CD8-positive, alpha-beta memory T cell (primary cell): ENCODE measurements at regions not wholly inside any gene's neighbourhood (a gene's known extent, or its start where the extent isn't known, plus 50 kb on each side); places are given as distances from the start of the nearest gene placed in this dataset.

Source experiments
- CTCF ChIA-PET: fragments of 350-600 bp; sonication (Branson Sonifier 250); formaldehyde crosslinking; loops from one replicate; lab custom pipeline; 2021; ENCODE audit warnings: antibody characterized with exemption; lab: Charles Lee
- POLR2A ChIA-PET: fragments of 350-600 bp; sonication (Branson Sonifier 250); formaldehyde crosslinking; loops from one replicate; lab custom pipeline; 2021; ENCODE audit warnings: antibody characterized with exemption; lab: Charles Lee
- DNase-seq, 5 donors: peaks; one replicate each; pipeline versions ENCODE4 v3.0.0 to v3.0.0-alpha.2; 2020 to 2022; ENCODE audit warnings: mixed read lengths in 1 of 5
- H3K27ac ChIP-seq: one replicate; pipeline ENCODE4 v1.7.0; 2013; ENCODE audit warnings: low read depth, mild to moderate bottlenecking, low read length, moderate library complexity
- H3K27me3 ChIP-seq: 2 replicates; pipeline ENCODE4 v1.7.0; 2013; ENCODE audit warnings: low read length, mild to moderate bottlenecking; ENCODE audit not compliant: insufficient read depth, poor library complexity, severe bottlenecking
- H3K36me3 ChIP-seq: 2 replicates; pipeline ENCODE4 v1.7.0; 2013; ENCODE audit warnings: mild to moderate bottlenecking, low read length, moderate library complexity; ENCODE audit not compliant: insufficient read depth
- H3K4me1 ChIP-seq: 2 replicates; pipeline ENCODE4 v1.7.0; 2013; ENCODE audit warnings: mild to moderate bottlenecking, low read length, moderate library complexity; ENCODE audit not compliant: insufficient read depth
- H3K4me3 ChIP-seq: 2 replicates; pipeline ENCODE4 v1.7.0; 2013; ENCODE audit warnings: mild to moderate bottlenecking, low read length
- H3K9me3 ChIP-seq: 2 replicates; pipeline ENCODE4 v1.7.0; 2013; ENCODE audit warnings: mild to moderate bottlenecking, low read length
- H3K27ac Mint-ChIP-seq, 8 donors: one replicate each; pipeline ENCODE4 v1.8.0; 2020 to 2021; ENCODE audit warnings: mixed read lengths in 8 of 8, mild to moderate bottlenecking in 6 of 8, inconsistent platforms in 3 of 8, moderate library complexity in 3 of 8
- H3K27me3 Mint-ChIP-seq, 2 donors: one replicate each; pipeline ENCODE4 v1.8.0; 2020 to 2021; ENCODE audit warnings: mixed read lengths in 2 of 2, mild to moderate bottlenecking in 1 of 2, moderate library complexity in 1 of 2
- H3K36me3 Mint-ChIP-seq, 3 donors: one replicate each; pipeline ENCODE4 v1.8.0; 2020 to 2021; ENCODE audit warnings: mixed read lengths in 3 of 3, inconsistent platforms in 1 of 3, mild to moderate bottlenecking in 1 of 3
- H3K4me1 Mint-ChIP-seq, 3 donors: one replicate each; pipeline ENCODE4 v1.8.0; 2020 to 2021; ENCODE audit warnings: mixed read lengths in 3 of 3, inconsistent platforms in 1 of 3, mild to moderate bottlenecking in 1 of 3
- H3K4me3 Mint-ChIP-seq, 7 donors: one replicate each; pipeline ENCODE4 v1.8.0; 2020 to 2021; ENCODE audit warnings: mixed read lengths in 7 of 7, mild to moderate bottlenecking in 6 of 7, moderate library complexity in 4 of 7, inconsistent platforms in 2 of 7
- H3K9me3 Mint-ChIP-seq, 5 donors: one replicate each; pipeline ENCODE4 v1.8.0; 2020 to 2022; ENCODE audit warnings: mixed read lengths in 5 of 5, mild to moderate bottlenecking in 3 of 5, moderate library complexity in 2 of 5, inconsistent platforms in 1 of 5

GRCh38 chr1:98205291-98206017, 284.6 kb upstream of the DPYD start:
- Histone ChIP-seq H3K4me1 (no peaks in the 10 kb centered on the region), H3K36me3 (no peaks in the 10 kb centered on the region), H3K27me3 (no peaks in the 10 kb centered on the region), H3K4me3 (no peak overlapping the region), H3K27ac (no peak overlapping the region), H3K9me3 (no peaks in the 10 kb centered on the region)
- DNase-seq: no peak
- POLR2A ChIA-PET: no interaction called here
- no peak overlapping the region for H3K27ac Mint-ChIP-seq
- no peaks in the 10 kb centered on the region for H3K9me3 Mint-ChIP-seq
- CTCF ChIA-PET: no interaction called here
- no peak overlapping the region for H3K4me3 Mint-ChIP-seq
- H3K27me3 Mint-ChIP-seq: peaks cover under 1 to 6% of the 10 kb centered on the region in 2 donors
- no peaks in the 10 kb centered on the region for H3K4me1 Mint-ChIP-seq
- H3K36me3 Mint-ChIP-seq: no peaks in the 10 kb centered on the region

DNA sequence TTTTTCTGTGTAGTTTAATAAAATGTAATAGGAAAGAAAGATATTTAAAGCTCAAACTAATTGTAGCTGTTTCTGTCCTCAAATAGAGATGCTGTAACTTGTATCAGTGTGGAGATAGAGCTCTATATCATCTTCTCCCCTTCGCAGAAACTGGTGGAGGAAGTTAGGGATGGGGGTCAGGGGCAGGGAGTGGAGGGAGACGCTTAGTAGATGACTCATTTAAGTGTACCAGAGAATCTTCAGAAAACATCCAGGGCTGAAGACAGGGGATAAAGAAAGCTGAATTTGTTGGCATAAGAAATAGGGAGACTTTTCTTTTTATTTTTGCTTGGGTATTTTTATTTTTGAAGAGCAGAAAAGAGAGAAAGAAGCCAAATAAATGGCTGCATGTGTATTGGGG, 282.6 kb upstream of the DPYD start:
- Mint-ChIP-seq H3K27ac (no peak overlapping the region), H3K4me1 (no peaks in the 10 kb centered on the region), H3K36me3 (no peaks in the 10 kb centered on the region), H3K27me3 (peaks cover 4 to 6% of the 10 kb centered on the region in 2 donors), H3K4me3 (no peak overlapping the region), H3K9me3 (no peaks in the 10 kb centered on the region)
- Histone ChIP-seq H3K9me3 (no peaks in the 10 kb centered on the region), H3K27me3 (no peaks in the 10 kb centered on the region), H3K36me3 (no peaks in the 10 kb centered on the region), H3K27ac (no peak overlapping the region), H3K4me1 (no peaks in the 10 kb centered on the region), H3K4me3 (no peak overlapping the region)
- ChIA-PET CTCF (no interaction called here), POLR2A (no interaction called here)
- no peak for DNase-seq

DNA sequence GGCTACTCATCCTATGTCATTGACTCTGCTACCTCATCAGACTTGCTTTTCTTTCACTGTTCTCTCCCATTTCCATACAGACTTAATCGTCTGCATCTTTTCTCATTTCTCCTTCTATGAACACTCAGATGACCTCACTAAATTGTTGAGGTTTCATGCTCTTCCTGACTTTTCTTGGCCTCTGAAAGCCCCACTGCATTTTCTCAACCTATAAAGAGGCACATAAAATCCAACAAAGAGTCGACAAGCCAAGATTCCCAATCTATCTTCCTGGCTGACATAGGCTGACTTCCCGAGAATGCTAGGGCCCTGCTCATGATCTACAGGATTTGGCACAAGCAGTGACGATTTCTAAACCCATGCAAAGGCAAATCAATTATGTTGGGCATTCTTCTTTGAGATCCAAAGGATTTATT, 280.8 kb upstream of the DPYD start:
- CTCF ChIA-PET: no interaction called here
- Mint-ChIP-seq H3K36me3 (no peaks in the 10 kb centered on the region), H3K4me3 (no peak overlapping the region)

DNA sequence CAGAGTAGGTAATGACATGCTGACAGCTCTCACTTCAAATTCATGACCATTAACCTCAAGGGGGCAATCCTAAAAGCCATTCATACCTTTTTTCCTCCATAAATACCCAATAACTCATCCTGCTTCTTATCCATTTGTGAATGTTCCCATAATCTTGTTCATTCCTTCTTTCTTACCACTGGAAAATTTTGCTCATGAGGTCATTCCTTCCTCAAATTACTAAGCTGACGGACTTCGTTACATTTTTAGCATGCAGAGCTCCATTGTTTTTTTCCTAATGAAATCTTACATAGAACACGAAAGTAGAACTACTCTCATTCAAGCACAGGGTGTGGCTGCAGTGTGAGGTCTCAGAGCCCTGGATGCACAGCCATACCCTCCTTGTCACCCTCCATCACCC, 276.5 kb upstream of the DPYD start:
- H3K27ac Mint-ChIP-seq: no peak overlapping the region
- H3K4me3 Mint-ChIP-seq: no peak overlapping the region
- H3K9me3 Mint-ChIP-seq: peaks cover 0 to 2% (median 0%) of the 10 kb centered on the region in 5 donors
- DNase-seq: no peak
- peaks cover 4 to 5% of the 10 kb centered on the region in 2 donors for H3K27me3 Mint-ChIP-seq
- H3K4me1 Mint-ChIP-seq: no peaks in the 10 kb centered on the region
- ChIA-PET CTCF (no interaction called here), POLR2A (no interaction called here)
- Histone ChIP-seq H3K9me3 (no peaks in the 10 kb centered on the region), H3K4me1 (no peaks in the 10 kb centered on the region), H3K4me3 (no peak overlapping the region), H3K36me3 (no peaks in the 10 kb centered on the region), H3K27me3 (no peaks in the 10 kb centered on the region), H3K27ac (no peak overlapping the region)
- H3K36me3 Mint-ChIP-seq: no peaks in the 10 kb centered on the region

More for the DNA sequence above, 280.8 kb upstream of the DPYD start:
- Histone ChIP-seq H3K36me3 (no peaks in the 10 kb centered on the region), H3K4me3 (no peak overlapping the region), H3K27ac (no peak overlapping the region), H3K4me1 (no peaks in the 10 kb centered on the region), H3K27me3 (no peaks in the 10 kb centered on the region), H3K9me3 (no peaks in the 10 kb centered on the region)
- POLR2A ChIA-PET: no interaction called here
- peaks cover 4 to 6% of the 10 kb centered on the region in 2 donors for H3K27me3 Mint-ChIP-seq
- H3K9me3 Mint-ChIP-seq: no peaks in the 10 kb centered on the region
- no peaks in the 10 kb centered on the region for H3K4me1 Mint-ChIP-seq
- H3K27ac Mint-ChIP-seq: no peak overlapping the region
- DNase-seq: no peak

DNA sequence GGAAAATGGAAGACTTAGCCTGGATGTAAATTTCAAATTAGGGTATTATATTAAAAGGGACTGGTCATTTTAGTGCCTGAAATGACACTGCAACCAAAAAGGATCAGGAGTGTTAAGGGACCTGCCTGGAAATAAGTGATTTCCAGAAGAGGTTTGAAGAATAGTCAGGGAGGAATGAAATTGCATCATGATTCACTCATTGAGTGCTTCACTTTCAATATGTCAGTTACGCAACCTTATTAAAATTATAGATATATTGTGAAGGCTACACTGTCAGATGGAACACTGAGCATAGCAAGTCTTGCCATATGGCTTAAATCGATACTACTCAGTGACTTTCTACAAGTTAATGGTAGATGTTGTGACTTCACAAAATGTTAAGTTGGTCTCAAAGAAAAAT, 275.2 kb upstream of the DPYD start:
- no peaks in the 10 kb centered on the region for H3K36me3 Mint-ChIP-seq

GRCh38 chr1:98188774-98189173, 267.9 kb upstream of the DPYD start:
- CTCF ChIA-PET: no interaction called here
- no peaks in the 10 kb centered on the region for H3K27me3 ChIP-seq
- Mint-ChIP-seq H3K27ac (no peak overlapping the region), H3K27me3 (peaks cover 2 to 10% of the 10 kb centered on the region in 2 donors), H3K4me3 (no peak overlapping the region), H3K36me3 (no peaks in the 10 kb centered on the region), H3K9me3 (no peaks in the 10 kb centered on the region), H3K4me1 (no peaks in the 10 kb centered on the region)
- no peak overlapping the region for H3K27ac ChIP-seq
- POLR2A ChIA-PET: no interaction called here
- H3K9me3 ChIP-seq: no peaks in the 10 kb centered on the region
- no peaks in the 10 kb centered on the region for H3K4me1 ChIP-seq
- DNase-seq: no peak
- H3K36me3 ChIP-seq: no peaks in the 10 kb centered on the region
- no peak overlapping the region for H3K4me3 ChIP-seq

More for the DNA sequence above, 275.2 kb upstream of the DPYD start:
- H3K9me3 Mint-ChIP-seq: peaks cover 0 to 2% (median 0%) of the 10 kb centered on the region in 5 donors
- no peaks in the 10 kb centered on the region for H3K4me1 Mint-ChIP-seq
- ChIA-PET POLR2A (no interaction called here), CTCF (no interaction called here)
- Histone ChIP-seq H3K9me3 (no peaks in the 10 kb centered on the region), H3K4me1 (no peaks in the 10 kb centered on the region), H3K27me3 (no peaks in the 10 kb centered on the region), H3K4me3 (no peak overlapping the region), H3K36me3 (no peaks in the 10 kb centered on the region), H3K27ac (no peak overlapping the region)
- no peak for DNase-seq
- no peak overlapping the region for H3K4me3 Mint-ChIP-seq
- H3K27me3 Mint-ChIP-seq: peaks cover 1 to 9% of the 10 kb centered on the region in 2 donors
- H3K27ac Mint-ChIP-seq: no peak overlapping the region

DNA sequence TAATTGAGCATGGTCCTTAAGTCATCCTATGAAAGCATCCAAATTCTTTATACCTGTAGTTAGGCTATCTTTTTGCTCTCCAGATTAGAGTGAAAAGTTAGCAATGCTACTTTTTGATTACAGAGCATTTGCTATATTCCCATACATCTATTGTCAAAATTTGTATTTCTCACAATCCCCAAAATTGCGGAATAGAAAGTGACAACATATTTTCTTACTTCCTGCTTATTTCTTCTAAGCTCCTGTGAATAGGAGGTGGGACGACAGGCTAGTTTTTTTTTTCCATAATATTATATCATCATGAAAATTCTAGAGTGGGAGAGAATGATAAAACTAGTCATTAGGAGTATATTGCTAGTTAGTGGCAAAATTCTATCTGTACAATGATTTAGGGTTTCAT, 264.0 kb upstream of the DPYD start:
- peaks cover 2 to 4% of the 10 kb centered on the region in 2 donors for H3K27me3 Mint-ChIP-seq
- POLR2A ChIA-PET: no interaction called here
- H3K36me3 ChIP-seq: no peaks in the 10 kb centered on the region
- H3K27ac Mint-ChIP-seq: no peak overlapping the region
- H3K4me1 Mint-ChIP-seq: no peaks in the 10 kb centered on the region
- no peaks in the 10 kb centered on the region for H3K9me3 ChIP-seq
- no peaks in the 10 kb centered on the region for H3K9me3 Mint-ChIP-seq
- DNase-seq: no peak
- H3K4me3 ChIP-seq: no peak overlapping the region
- H3K4me1 ChIP-seq: no peaks in the 10 kb centered on the region
- H3K4me3 Mint-ChIP-seq: no peak overlapping the region
- H3K27me3 ChIP-seq: no peaks in the 10 kb centered on the region
- no peaks in the 10 kb centered on the region for H3K36me3 Mint-ChIP-seq
- CTCF ChIA-PET: no interaction called here
- no peak overlapping the region for H3K27ac ChIP-seq

DNA sequence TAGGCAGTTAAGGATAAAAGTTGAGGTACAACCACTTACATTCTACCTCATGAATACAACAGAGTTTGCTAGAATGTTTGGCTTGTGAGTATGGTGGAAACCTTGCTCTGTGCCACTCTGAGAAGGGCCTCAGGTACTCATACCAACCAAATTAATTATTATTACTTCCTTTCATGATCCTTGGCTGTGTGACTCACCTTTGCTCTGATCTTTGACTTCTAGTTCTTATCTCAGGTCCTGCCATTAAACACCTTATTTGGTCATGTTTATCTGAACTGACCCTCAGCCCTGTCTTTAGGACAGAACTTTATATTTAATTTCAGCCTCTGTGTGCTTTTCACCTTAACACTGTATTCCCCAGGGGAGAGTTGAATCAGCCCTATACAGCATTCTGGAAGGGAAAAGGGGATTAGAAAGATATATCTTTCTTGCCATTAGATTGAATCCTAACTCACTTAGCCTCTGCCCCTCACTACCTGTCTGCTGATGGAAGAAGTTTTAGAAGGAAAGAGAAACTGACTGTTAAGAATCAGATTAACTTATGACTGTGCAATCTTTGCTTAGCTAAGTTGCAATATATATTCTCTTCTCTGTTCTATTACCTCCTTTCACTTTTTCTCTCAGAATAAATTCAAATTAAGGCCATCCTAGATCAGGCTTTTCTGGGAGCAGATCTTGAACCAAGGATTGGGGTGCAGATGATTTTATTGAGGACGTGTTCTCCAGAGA, 260.4 kb upstream of the DPYD start:
- H3K36me3 ChIP-seq: no peaks in the 10 kb centered on the region
- no peaks in the 10 kb centered on the region for H3K9me3 Mint-ChIP-seq
- no peak for DNase-seq
- no peaks in the 10 kb centered on the region for H3K9me3 ChIP-seq
- H3K4me1 Mint-ChIP-seq: no peaks in the 10 kb centered on the region
- ChIA-PET POLR2A (no interaction called here), CTCF (no interaction called here)
- H3K4me1 ChIP-seq: no peaks in the 10 kb centered on the region
- H3K27ac Mint-ChIP-seq: no peak overlapping the region
- H3K27me3 Mint-ChIP-seq: no peaks in the 10 kb centered on the region
- no peak overlapping the region for H3K4me3 Mint-ChIP-seq
- H3K27ac ChIP-seq: no peak overlapping the region
- H3K4me3 ChIP-seq: no peak overlapping the region
- no peaks in the 10 kb centered on the region for H3K36me3 Mint-ChIP-seq
- H3K27me3 ChIP-seq: no peaks in the 10 kb centered on the region
